H7 (cell line): ENCODE measurements at regions not wholly inside any gene's neighbourhood (a gene's known extent, or its start where the extent isn't known, plus 50 kb on each side); places are given as distances from the start of the nearest gene placed in this dataset.

Experiments
- DNase-seq: peaks from one replicate; pipeline ENCODE4 v3.0.0; 2012
- H3K27me3 ChIP-seq: 2 replicates; pipeline ENCODE4 v1.6.0; 2011; ENCODE audit warnings: mild to moderate bottlenecking, low read length; ENCODE audit not compliant: control insufficient read depth, insufficient read depth
- H3K36me3 ChIP-seq: replicated peaks from 2 replicates; pipeline ENCODE4 v1.5.1; 2011; ENCODE audit warnings: low read length; ENCODE audit not compliant: control insufficient read depth, insufficient read depth
- H3K4me3 ChIP-seq: 2 replicates; pipeline ENCODE4 v1.5.1; 2011; ENCODE audit warnings: low read depth, mild to moderate bottlenecking, control low read depth, low read length, moderate library complexity; ENCODE audit not compliant: insufficient read depth

DNA sequence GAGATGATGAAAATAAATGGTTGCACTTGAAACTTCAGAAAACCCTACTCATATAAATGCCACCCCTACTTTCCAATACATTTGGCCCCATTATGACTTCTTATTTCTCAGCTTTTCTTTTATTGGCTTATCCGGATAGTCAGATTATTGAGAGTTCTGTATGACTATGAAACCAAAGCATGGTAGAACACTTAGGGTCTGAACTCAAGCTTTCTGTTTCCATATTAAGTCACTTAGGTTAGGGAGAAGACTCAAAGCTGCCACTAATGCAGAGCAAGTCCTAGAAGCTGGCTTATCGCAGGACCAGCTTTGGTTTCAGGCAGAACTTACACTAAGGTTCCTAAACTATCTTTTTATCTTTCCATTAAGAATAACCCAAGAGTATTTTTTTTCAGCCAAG is 229.9 kb upstream of the CPEB2 start:
- Histone ChIP-seq H3K4me3 (no peak overlapping the region), H3K27me3 (peaks cover 2% of the 10 kb centered on the region; the same call in 1 of the 2 replicates), H3K36me3 (no peaks in the 10 kb centered on the region)
- DNase-seq: no peak

DNA sequence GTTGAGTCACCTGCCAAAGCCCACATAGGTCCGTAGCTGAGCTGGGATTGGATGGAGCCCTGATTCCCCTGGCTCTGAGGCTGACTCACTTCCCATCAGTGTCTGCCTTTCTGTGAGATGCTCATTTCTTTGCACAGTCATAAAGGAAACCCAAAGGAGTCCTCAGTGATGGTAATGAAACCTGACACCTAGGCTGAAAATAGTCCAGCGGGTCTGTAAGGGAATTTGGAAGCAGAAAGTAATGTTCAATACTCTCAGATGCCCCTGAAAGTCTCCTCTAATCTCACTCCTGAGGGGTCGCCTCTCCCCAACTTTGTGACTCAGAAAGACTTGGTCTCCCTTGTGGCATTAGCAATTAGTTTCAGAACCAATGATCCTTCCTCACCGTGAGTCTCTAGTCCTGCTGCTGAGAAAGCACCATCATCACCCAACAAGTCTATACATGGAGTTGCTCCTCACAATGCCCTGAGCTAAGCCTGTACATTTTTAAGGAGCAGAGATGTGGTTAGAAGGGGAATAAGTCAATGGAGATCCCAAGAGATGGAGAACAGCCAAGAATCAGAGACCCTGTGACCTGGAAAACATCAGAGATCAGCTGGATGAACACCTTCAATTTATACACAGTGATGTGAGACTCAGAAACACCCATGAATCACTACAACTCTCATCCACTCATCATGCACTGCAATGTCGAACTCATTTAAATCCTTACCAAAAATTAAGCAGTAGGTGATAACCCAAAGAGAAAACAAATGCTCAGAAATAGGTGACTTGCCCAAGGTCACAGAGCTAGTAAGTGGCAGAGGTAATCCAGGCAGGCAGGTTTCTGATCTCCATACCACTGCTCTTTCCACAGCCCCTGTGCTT is 219.0 kb upstream of the CPEB2 start:
- no peak for DNase-seq
- Histone ChIP-seq H3K27me3 (no peaks in the 10 kb centered on the region), H3K36me3 (no peaks in the 10 kb centered on the region), H3K4me3 (no peak overlapping the region)

DNA sequence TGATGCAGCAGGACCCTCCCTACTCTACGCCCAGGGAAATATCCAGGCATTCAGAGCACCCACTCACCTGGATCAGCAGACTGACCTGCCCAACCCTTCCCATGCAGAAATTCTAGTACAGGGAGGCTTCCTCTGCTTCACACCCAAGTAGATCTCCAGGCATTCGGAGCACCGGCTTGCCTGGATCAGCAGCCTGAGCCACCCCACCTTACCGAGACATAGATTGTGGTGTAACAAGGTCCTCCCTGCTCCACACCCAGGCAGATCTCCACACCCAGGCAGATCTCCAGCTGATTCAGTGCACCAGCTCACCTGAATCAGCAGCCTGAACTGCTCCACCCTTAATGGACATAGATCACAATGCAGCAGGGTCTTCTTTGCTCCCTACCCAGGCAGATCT is 215.1 kb upstream of the CPEB2 start:
- no peak for DNase-seq
- Histone ChIP-seq H3K27me3 (no peaks in the 10 kb centered on the region), H3K4me3 (no peak overlapping the region), H3K36me3 (no peaks in the 10 kb centered on the region)

DNA sequence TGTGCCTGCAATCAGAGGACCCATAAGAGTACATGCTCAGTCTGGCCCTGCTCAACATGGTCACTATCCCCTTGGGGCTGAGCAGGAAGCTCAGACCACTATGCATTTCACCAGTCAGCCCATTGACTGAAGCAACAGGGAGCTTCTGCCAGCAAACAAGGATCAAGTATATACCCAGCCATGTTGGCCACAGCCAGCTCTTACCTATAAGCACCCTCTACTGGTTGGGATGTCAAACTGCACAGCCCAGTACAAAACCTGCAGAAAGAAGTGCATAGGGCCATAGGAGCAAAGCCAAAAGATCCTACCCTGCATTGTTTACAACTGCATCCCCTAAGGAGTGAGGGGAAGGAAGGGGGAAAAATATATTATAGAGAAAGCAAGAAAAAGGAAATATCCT is 214.4 kb upstream of the CPEB2 start:
- no peaks in the 10 kb centered on the region for H3K27me3 ChIP-seq
- DNase-seq: peak; percentile 1

DNA sequence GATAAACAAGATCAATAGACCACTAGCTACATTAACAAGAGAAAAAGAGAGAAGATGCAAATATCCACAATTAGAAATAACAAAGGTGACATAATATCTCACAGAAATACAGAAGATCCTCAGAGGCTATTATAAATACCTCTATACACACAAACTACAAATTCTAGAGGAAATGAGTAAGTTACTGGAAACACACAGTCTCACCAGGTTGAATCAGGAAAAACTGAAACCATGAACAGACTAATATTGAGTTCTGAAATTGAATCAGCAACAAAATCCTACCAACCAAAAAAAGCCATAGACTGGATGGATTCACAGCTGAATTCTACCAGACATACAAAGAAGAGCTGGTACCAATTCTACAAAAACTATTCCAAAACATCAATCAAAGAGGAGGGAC is 211.8 kb upstream of the CPEB2 start:
- Histone ChIP-seq H3K36me3 (no peaks in the 10 kb centered on the region), H3K4me3 (no peak overlapping the region), H3K27me3 (no peaks in the 10 kb centered on the region)
- no peak for DNase-seq

More for the DNA sequence above, 214.4 kb upstream of the CPEB2 start:
- H3K4me3 ChIP-seq: no peak overlapping the region
- no peaks in the 10 kb centered on the region for H3K36me3 ChIP-seq

DNA sequence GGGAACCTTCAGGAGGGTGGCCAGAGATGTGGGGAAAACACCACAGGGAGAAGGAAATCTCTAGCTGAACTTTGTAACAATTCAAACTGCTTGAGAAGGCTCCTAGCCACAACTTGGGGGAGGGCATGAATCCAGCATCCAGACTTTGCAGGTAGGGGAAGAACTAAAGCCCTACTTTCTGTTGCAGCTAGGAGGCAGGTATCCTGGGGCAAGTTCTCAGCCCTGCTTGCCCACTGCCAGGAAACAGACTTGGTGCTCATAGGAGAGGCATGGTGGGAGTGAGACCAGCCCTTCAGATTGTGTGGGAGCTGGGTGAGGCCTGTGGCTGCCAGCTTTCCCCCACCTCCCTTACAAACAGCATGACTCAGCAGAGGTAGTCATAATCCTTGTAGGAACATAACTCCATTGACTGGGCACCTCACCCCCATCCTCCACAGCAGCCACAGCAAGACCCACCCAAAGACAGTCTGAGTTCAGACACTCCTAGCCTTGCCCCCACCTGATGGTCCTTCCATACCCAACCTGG is 209.5 kb upstream of the CPEB2 start:
- DNase-seq: no peak
- Histone ChIP-seq H3K27me3 (no peaks in the 10 kb centered on the region), H3K4me3 (no peak overlapping the region), H3K36me3 (no peaks in the 10 kb centered on the region)

DNA sequence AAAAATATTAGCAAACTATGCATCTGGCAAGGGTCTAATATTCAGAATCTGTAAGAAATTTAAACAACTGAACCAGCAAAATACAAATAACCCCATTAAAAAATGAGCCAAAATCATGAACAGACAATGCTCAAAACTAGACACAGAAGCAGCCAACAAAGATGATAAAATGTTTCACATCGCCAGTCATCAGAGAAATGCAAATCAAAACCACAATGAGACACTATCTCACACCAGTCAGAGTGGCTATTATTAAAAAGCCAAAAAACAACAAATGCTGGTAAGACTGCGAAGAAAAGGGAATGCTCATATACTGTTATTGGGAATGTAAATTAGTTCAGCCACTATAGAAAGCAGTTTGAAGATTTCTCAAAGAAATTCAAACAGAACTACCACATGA is 201.3 kb upstream of the CPEB2 start:
- Histone ChIP-seq H3K4me3 (no peak overlapping the region), H3K36me3 (no peaks in the 10 kb centered on the region), H3K27me3 (no peaks in the 10 kb centered on the region)
- no peak for DNase-seq

DNA sequence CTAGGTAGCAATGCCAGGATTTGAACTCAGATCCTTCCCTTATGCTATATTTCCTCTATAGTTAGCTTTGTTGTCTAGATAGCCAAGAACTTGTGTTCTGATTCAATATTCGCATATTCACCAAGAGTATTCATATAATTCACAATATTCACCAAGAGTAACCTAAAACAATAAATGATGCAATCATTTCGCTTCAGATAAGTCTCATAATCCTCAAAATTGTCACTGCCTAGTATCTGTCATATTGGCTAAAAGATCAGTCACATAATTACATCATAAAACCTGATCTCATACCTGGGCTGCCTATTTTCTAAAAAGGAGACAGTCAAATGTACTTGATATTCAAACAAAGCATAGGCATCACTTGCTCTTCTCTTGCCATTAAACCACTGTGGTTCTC is 199.7 kb upstream of the CPEB2 start:
- Histone ChIP-seq H3K4me3 (no peak overlapping the region), H3K27me3 (no peaks in the 10 kb centered on the region), H3K36me3 (no peaks in the 10 kb centered on the region)
- DNase-seq: no peak

DNA sequence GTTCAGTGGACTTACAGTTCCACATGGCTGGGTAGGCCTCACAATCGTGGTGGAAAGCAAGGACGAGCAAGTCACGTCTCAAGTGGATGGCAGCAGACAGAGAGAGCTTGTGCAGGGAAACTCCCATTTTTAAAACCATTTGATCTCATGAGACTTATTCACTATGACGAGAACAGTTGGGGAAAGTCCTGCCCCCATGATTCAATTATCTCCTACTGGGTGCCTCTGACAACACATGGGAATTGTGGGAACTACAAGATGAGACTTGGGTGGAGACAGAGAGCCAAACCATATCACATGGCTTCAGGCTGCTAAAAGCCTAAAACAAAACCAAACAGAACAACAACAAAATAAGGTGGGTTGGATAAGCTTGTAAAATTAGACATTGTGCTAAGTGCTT is 194.4 kb upstream of the CPEB2 start:
- H3K36me3 ChIP-seq: no peaks in the 10 kb centered on the region
- no peak for DNase-seq

DNA sequence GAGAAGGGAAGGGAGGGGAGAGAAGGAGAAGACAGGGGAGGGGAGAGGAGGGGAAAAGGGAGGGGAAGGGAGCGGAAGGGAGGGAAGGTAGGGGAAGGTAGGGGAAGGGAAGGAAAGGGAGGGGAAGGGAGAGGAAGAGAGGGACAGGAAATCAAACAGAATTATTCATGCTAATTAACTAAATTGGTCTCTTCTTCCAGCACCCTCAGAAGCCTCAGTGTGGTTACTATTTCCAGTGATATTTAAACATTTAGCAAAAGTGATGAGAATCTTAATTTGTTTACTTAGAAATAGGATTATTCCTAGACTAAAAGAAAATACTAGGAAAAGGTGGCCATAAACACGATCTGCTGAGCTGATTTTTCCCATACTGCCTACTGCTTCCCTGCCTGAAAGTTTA is 193.1 kb upstream of the CPEB2 start:
- H3K4me3 ChIP-seq: no peak overlapping the region
- H3K27me3 ChIP-seq: no peaks in the 10 kb centered on the region
- H3K36me3 ChIP-seq: no peaks in the 10 kb centered on the region
- DNase-seq: no peak

More for the DNA sequence above, 194.4 kb upstream of the CPEB2 start:
- Histone ChIP-seq H3K27me3 (no peaks in the 10 kb centered on the region), H3K4me3 (no peak overlapping the region)

DNA sequence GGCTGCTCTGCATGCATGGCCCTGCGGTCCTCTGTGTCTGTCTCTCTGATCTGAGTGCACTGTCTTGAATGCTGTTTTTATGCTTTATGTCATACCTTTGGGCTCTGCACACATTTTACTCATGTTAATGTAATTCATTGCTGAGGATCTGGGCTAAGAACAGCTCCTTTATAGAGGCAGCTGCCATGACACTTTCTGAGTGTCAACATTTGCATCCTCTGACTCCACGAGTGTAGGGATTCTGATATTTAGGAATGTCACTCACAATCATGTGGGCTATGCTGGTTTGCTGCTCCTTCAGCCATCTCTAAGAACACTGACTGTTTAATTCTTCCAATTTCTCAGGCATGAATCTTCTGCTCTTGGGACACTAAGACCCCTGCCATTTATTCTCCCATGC is 192.2 kb upstream of the CPEB2 start:
- no peak for DNase-seq
- no peaks in the 10 kb centered on the region for H3K27me3 ChIP-seq
- no peak overlapping the region for H3K4me3 ChIP-seq
- H3K36me3 ChIP-seq: no peaks in the 10 kb centered on the region

DNA sequence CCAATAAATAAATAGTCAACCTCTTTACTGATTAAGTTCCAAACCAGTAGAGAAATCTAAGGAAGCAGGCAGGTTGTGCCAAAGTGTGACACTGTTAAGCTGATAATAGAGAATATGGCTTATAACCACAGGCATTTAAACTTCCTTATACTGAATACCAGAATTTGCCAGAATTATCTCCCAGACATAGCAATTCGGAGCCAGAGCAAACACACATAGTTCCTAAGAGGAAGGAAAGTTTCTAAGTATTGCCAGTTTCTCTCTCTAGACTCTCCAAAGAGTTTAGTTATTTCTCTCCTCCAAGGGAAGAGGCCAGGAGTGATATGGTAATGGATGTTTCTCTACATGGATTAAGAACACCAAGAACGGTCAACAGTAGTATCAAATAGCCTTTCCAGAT is 191.7 kb upstream of the CPEB2 start:
- H3K27me3 ChIP-seq: no peaks in the 10 kb centered on the region

DNA sequence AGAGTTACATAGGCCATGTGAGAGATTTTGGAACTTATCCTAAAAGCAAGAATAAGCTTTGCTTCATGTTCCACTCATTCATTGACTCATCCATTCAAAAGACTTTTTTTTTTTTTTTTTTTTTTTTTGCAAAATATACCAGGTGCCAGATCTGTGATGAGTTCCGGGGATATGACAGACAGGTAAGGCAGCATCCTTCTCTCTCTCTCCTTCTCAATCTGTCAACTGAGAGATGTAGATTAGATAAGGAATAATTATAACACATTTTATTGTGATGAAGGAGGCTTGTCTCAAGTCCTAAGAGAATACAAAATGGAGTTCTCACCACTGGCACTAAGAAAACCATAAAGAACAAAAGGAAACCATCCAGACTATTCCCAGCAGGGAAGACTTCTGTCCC is 190.2 kb upstream of the CPEB2 start:
- H3K27me3 ChIP-seq: no peaks in the 10 kb centered on the region
- H3K4me3 ChIP-seq: no peak overlapping the region
- no peaks in the 10 kb centered on the region for H3K36me3 ChIP-seq
- no peak for DNase-seq

More for the DNA sequence above, 191.7 kb upstream of the CPEB2 start:
- H3K36me3 ChIP-seq: no peaks in the 10 kb centered on the region
- no peak overlapping the region for H3K4me3 ChIP-seq
- DNase-seq: no peak

DNA sequence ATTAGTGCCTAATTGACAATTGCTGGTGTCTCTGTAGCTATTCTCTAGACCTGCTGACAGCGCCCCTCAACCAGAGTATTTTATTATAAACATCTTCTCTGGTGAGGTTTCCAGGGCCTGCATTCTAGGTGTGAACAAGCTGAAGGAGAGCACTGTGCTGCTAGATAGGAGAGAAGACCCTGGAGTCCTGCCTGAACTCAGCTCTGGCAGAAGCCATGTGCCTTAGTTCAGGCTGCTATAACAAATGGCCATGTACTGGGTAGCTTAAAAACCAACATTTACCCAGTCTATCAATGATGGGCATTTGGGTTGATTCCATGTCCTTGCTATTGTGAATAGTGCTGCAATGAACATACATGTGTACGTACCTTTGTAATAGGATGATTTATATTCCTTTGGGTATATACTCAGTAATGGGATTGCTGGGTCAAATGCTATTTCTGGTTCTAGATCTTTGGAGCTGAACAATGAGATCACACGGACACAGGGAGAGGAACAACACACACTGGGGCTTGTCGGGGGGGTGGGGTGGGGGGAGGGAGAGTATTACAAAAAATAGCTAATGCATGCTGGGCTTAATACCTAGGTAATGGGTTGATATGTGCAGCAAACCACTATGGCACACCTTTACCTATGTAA is 185.5 kb upstream of the CPEB2 start:
- Histone ChIP-seq H3K36me3 (no peaks in the 10 kb centered on the region), H3K4me3 (no peak overlapping the region), H3K27me3 (no peaks in the 10 kb centered on the region)
- DNase-seq: no peak

DNA sequence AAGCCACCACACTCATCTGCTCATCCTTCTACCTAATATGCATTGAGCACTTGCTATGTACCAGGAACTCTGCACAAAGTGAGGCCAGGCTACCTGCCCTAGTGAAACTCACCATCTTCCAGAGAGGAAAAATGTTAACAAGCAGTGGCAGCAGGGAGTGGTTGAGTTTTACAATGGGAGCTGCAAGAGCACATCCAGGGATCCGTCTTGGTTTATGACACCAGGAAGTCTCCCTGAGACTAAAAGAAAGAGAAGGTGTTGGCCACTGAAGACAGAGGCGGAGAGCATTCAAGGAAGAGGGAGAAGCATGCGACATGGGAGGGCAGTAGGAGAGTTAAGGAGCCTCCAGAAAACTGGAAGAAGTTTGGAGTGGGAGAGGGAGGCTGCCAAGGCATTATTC is 178.1 kb upstream of the CPEB2 start:
- DNase-seq: no peak
- no peak overlapping the region for H3K4me3 ChIP-seq
- H3K36me3 ChIP-seq: no peaks in the 10 kb centered on the region
- H3K27me3 ChIP-seq: no peaks in the 10 kb centered on the region
